ENCODE measurements at regions not wholly inside any gene's neighbourhood (a gene's known extent, or its start where the extent isn't known, plus 50 kb on each side); places are given as distances from the start of the nearest gene placed in this dataset.

DNA sequence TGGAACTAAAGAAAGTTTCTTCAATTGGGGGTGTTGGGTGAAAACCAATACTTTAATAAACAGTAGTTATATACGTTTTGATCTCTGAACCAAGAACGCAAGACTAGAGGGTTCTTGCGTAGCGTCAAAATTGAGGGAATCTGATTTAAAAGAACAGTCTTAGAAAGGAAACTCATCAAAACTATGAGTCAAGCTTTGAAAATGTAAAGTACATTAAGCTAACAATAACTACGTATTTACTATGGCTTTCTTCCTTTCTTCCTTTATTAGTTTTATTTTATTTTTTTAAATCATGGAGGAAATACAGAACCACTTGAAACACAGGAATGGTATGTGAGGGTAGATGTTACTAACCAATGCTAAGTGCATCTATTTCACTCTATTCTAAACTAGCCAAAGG lies 287.0 kb upstream of the RSPO3 start:
- no peaks in the 10 kb centered on the region for H3K36me3 ChIP-seq (ENCODE audit: insufficient read depth, low read length)
- H3K27ac ChIP-seq (ENCODE audit: low read depth, low read length, poor library complexity, severe bottlenecking): no peak overlapping the region
- BruUV-seq (replicated peaks): no TSS peak
- no peak overlapping the region for H3K4me2 ChIP-seq (ENCODE audit: low read length)
- H3K4me1 ChIP-seq (ENCODE audit: insufficient read depth, low read length, poor library complexity, severe bottlenecking): no peaks in the 10 kb centered on the region
- DNase-seq (ENCODE audit: low spot score): no peak
- no peaks in the 10 kb centered on the region for H3K9me3 ChIP-seq (ENCODE audit: low read length)
- H2AFZ ChIP-seq (ENCODE audit: low read length): no peak overlapping the region
- TF ChIP-seq, protein P1, sequence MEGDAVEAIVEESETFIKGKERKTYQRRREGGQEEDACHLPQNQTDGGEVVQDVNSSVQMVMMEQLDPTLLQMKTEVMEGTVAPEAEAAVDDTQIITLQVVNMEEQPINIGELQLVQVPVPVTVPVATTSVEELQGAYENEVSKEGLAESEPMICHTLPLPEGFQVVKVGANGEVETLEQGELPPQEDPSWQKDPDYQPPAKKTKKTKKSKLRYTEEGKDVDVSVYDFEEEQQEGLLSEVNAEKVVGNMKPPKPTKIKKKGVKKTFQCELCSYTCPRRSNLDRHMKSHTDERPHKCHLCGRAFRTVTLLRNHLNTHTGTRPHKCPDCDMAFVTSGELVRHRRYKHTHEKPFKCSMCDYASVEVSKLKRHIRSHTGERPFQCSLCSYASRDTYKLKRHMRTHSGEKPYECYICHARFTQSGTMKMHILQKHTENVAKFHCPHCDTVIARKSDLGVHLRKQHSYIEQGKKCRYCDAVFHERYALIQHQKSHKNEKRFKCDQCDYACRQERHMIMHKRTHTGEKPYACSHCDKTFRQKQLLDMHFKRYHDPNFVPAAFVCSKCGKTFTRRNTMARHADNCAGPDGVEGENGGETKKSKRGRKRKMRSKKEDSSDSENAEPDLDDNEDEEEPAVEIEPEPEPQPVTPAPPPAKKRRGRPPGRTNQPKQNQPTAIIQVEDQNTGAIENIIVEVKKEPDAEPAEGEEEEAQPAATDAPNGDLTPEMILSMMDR (conservative IDR thresholded peaks at IDR 0.05; ENCODE audit: low read length): no peak
- TF ChIP-seq EZH2phosphoT487 (IDR thresholded peaks at IDR 0.05; ENCODE audit: borderline replicate concordance, low read depth, low read length): no peak
- CTCF ChIA-PET (ENCODE audit: unreplicated experiment): no interaction called here
- H3K79me2 ChIP-seq (ENCODE audit: insufficient read depth, low read depth, low read length): no peaks in the 10 kb centered on the region
- no peaks in the 10 kb centered on the region; the same call in 1 of the 2 replicates for H3K9me2 ChIP-seq (ENCODE audit: insufficient read depth, low read length)
- POLR2A ChIA-PET: no interaction called here
- H4K20me1 ChIP-seq (ENCODE audit: insufficient read depth, low read length): no peaks in the 10 kb centered on the region
- H3K4me3 ChIP-seq (ENCODE audit: low read depth, low read length, poor library complexity, severe bottlenecking): no peak overlapping the region
- intact Hi-C loops (cut with micrococcal nuclease; ENCODE audit: unreplicated experiment): no loop called here

DNA sequence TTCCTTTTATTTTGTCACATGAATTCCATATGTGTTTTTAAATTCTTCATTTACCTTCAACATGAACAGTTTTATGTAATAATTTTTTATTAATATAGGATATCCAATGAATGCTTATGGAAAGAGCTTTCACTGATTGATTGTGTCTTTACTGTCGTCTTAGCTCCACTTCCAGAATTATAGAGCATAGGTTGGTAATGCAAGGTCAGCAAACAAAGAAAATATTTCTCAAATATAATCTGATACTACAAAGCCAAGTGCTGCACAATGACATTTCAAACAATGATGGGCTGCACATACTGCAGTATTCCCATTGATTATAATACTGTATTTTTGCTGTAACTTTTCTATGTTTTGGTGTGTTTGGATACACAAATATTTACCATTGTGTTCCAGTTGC lies 275.7 kb upstream of the RSPO3 start:
- no peak overlapping the region for H3K27ac ChIP-seq (ENCODE audit: low read depth, low read length, poor library complexity, severe bottlenecking)
- no peak for TF ChIP-seq EZH2phosphoT487 (IDR thresholded peaks at IDR 0.05; ENCODE audit: borderline replicate concordance, low read depth, low read length)
- TF ChIP-seq, protein P1 (conservative IDR thresholded peaks at IDR 0.05; ENCODE audit: low read length): no peak
- no peaks in the 10 kb centered on the region for H3K79me2 ChIP-seq (ENCODE audit: insufficient read depth, low read depth, low read length)
- no peak for DNase-seq (ENCODE audit: low spot score)
- H3K4me1 ChIP-seq (ENCODE audit: insufficient read depth, low read length, poor library complexity, severe bottlenecking): no peaks in the 10 kb centered on the region
- no peaks in the 10 kb centered on the region for H4K20me1 ChIP-seq (ENCODE audit: insufficient read depth, low read length)
- H3K4me2 ChIP-seq (ENCODE audit: low read length): no peak overlapping the region
- POLR2A ChIA-PET: interaction anchor here (0.7 kb wide), 1 partner anchor 37 kb away, joined by 3 read pairs; no protein-coding TSS in a partner anchor
- no peaks in the 10 kb centered on the region for H3K36me3 ChIP-seq (ENCODE audit: insufficient read depth, low read length)
- intact Hi-C loops (cut with micrococcal nuclease; ENCODE audit: unreplicated experiment): no loop called here
- BruUV-seq (replicated peaks): no TSS peak
- H3K4me3 ChIP-seq (ENCODE audit: low read depth, low read length, poor library complexity, severe bottlenecking): no peak overlapping the region
- CTCF ChIA-PET (ENCODE audit: unreplicated experiment): no interaction called here
- H3K9me3 ChIP-seq (ENCODE audit: low read length): no peaks in the 10 kb centered on the region
- no peaks in the 10 kb centered on the region for H3K9me2 ChIP-seq (ENCODE audit: insufficient read depth, low read length)
- no peak overlapping the region for H2AFZ ChIP-seq (ENCODE audit: low read length)

DNA sequence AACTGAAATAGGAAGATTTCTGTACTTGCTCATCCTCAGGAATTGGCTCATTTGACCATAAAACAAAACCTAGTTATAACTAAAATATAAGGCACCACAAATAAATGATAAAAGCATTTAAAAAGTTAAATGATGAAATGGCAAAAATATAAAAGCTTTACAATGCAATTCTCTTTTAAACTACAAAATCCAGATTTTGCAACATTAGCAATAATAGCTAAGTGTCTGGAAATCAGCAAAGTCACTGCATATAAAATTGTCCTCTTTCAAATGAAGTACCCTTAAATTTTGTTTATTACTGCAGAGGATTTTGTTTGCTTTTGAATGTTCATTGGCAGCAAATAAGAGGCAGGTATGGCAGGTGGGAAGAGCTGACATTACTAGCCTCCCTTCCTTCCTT lies 270.4 kb upstream of the RSPO3 start:
- H3K4me2 ChIP-seq (ENCODE audit: low read length): no peak overlapping the region
- H2AFZ ChIP-seq (ENCODE audit: low read length): no peak overlapping the region
- intact Hi-C loops (cut with micrococcal nuclease; ENCODE audit: unreplicated experiment): no loop called here
- H3K4me1 ChIP-seq (ENCODE audit: insufficient read depth, low read length, poor library complexity, severe bottlenecking): no peaks in the 10 kb centered on the region
- POLR2A ChIA-PET: interaction anchor here (1.4 kb wide), 1 partner anchor 12 kb away, joined by 3 read pairs; no protein-coding TSS in a partner anchor
- DNase-seq (ENCODE audit: low spot score): no peak
- H3K9me3 ChIP-seq (ENCODE audit: low read length): no peaks in the 10 kb centered on the region
- no peak overlapping the region for H3K27ac ChIP-seq (ENCODE audit: low read depth, low read length, poor library complexity, severe bottlenecking)
- no peak overlapping the region for H3K4me3 ChIP-seq (ENCODE audit: low read depth, low read length, poor library complexity, severe bottlenecking)
- TF ChIP-seq, protein P1 (conservative IDR thresholded peaks at IDR 0.05; ENCODE audit: low read length): no peak
- TF ChIP-seq EZH2phosphoT487 (IDR thresholded peaks at IDR 0.05; ENCODE audit: borderline replicate concordance, low read depth, low read length): no peak
- H3K79me2 ChIP-seq (ENCODE audit: insufficient read depth, low read depth, low read length): no peaks in the 10 kb centered on the region
- CTCF ChIA-PET (ENCODE audit: unreplicated experiment): no interaction called here
- H3K9me2 ChIP-seq (ENCODE audit: insufficient read depth, low read length): no peaks in the 10 kb centered on the region
- no peaks in the 10 kb centered on the region for H4K20me1 ChIP-seq (ENCODE audit: insufficient read depth, low read length)
- H3K36me3 ChIP-seq (ENCODE audit: insufficient read depth, low read length): no peaks in the 10 kb centered on the region
- no TSS peak for BruUV-seq (replicated peaks)
